ENCODE measurements at regions not wholly inside any gene's neighbourhood (a gene's known extent, or its start where the extent isn't known, plus 50 kb on each side); places are given as distances from the start of the nearest gene placed in this dataset.

DNA sequence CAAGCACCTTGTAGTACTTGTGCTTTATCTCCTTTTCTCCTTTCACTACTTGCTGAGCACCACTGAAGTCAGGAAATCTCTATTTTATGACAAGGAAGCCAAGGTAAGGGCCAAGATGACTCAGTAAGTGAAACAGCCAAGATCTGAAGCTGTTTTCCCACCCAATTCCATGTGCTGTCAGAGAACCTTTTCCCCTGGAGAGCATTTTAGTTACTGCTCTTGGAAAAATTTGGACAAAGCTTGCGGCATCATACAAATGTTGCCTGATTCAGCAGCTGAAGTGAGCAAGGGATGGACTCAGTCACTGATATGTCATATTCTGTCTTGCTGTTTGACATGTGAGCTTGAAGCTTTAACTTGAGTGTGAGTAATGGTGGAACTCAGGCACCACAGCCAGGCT, 391.4 kb downstream of the RAB28 start:
- TF ChIP-seq, protein P1, sequence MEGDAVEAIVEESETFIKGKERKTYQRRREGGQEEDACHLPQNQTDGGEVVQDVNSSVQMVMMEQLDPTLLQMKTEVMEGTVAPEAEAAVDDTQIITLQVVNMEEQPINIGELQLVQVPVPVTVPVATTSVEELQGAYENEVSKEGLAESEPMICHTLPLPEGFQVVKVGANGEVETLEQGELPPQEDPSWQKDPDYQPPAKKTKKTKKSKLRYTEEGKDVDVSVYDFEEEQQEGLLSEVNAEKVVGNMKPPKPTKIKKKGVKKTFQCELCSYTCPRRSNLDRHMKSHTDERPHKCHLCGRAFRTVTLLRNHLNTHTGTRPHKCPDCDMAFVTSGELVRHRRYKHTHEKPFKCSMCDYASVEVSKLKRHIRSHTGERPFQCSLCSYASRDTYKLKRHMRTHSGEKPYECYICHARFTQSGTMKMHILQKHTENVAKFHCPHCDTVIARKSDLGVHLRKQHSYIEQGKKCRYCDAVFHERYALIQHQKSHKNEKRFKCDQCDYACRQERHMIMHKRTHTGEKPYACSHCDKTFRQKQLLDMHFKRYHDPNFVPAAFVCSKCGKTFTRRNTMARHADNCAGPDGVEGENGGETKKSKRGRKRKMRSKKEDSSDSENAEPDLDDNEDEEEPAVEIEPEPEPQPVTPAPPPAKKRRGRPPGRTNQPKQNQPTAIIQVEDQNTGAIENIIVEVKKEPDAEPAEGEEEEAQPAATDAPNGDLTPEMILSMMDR (IDR thresholded peaks at IDR 0.05): no peak
- TF ChIP-seq, protein P2, sequence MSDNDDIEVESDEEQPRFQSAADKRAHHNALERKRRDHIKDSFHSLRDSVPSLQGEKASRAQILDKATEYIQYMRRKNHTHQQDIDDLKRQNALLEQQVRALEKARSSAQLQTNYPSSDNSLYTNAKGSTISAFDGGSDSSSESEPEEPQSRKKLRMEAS (IDR thresholded peaks at IDR 0.05; ENCODE audit: low read depth): no peak
- TF ChIP-seq MXI1 (IDR thresholded peaks at IDR 0.05; ENCODE audit: low read depth, low read length) (no peak), EZH2phosphoT487 (IDR thresholded peaks at IDR 0.05; ENCODE audit: borderline replicate concordance, low read depth) (no peak), RAD21 (IDR thresholded peaks at IDR 0.05; ENCODE audit: low read length) (no peak), FOXJ3 (CRISPR knock-in tag; IDR thresholded peaks at IDR 0.05) (no peak), EP300 (IDR thresholded peaks at IDR 0.05; ENCODE audit: borderline replicate concordance in 1 of 2, low read depth in 1 of 2, low read length in 1 of 2) (no peak), GABPA (IDR thresholded peaks at IDR 0.05; ENCODE audit: low read depth) (no peak), POLR2AphosphoS5 (IDR thresholded peaks at IDR 0.05; ENCODE audit: low read depth, low read length) (no peak), RFX5 (IDR thresholded peaks at IDR 0.05; ENCODE audit: low read length) (no peak)
